ENCODE measurements at regions not wholly inside any gene's neighbourhood (a gene's known extent, or its start where the extent isn't known, plus 50 kb on each side); places are given as distances from the start of the nearest gene placed in this dataset.

DNA sequence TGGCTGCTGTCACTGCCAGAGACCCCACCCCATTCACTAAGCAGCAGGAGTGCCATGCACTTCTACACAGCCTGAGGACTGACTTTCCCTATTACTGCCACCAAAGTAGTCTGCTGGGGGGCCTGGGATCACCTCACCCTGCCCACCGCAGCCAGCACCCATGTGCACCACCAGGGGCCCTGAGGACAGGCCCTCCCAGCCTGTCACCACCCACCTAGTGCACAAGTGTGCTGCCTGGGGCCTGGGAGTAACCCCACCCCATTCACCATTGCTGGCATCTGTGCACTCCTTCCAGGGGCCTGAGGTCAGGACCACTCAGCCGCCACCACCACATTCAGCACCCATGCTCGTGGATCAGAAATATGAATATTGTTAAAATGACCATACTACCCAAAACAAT lies 247.8 kb upstream of the NCKAP5 start:
- peaks cover 9% of the 10 kb centered on the region for H3K4me1 Mint-ChIP-seq (ENCODE audit: insufficient read depth, unreplicated experiment)
- H3K27me3 Mint-ChIP-seq (ENCODE audit: insufficient read depth, unreplicated experiment): peaks cover 15% of the 10 kb centered on the region
- no TSS peak for BruUV-seq (replicated peaks)
- TF ChIP-seq, protein P1, sequence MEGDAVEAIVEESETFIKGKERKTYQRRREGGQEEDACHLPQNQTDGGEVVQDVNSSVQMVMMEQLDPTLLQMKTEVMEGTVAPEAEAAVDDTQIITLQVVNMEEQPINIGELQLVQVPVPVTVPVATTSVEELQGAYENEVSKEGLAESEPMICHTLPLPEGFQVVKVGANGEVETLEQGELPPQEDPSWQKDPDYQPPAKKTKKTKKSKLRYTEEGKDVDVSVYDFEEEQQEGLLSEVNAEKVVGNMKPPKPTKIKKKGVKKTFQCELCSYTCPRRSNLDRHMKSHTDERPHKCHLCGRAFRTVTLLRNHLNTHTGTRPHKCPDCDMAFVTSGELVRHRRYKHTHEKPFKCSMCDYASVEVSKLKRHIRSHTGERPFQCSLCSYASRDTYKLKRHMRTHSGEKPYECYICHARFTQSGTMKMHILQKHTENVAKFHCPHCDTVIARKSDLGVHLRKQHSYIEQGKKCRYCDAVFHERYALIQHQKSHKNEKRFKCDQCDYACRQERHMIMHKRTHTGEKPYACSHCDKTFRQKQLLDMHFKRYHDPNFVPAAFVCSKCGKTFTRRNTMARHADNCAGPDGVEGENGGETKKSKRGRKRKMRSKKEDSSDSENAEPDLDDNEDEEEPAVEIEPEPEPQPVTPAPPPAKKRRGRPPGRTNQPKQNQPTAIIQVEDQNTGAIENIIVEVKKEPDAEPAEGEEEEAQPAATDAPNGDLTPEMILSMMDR (IDR thresholded peaks at IDR 0.05; ENCODE audit: unreplicated experiment): no peak
- ChIA-PET POLR2A (no interaction called here), CTCF (no interaction called here)
- peaks cover 13% of the 10 kb centered on the region for H3K9me3 Mint-ChIP-seq (ENCODE audit: unreplicated experiment)
- intact Hi-C loops (cut with micrococcal nuclease): no loop called here
- H3K27ac Mint-ChIP-seq (ENCODE audit: low read depth, unreplicated experiment): no peak overlapping the region
- H3K36me3 Mint-ChIP-seq (ENCODE audit: insufficient read depth, unreplicated experiment): no peaks in the 10 kb centered on the region
- no peak overlapping the region for H3K4me3 Mint-ChIP-seq (ENCODE audit: unreplicated experiment)
- DNase-seq (ENCODE audit: unreplicated experiment): no peak

DNA sequence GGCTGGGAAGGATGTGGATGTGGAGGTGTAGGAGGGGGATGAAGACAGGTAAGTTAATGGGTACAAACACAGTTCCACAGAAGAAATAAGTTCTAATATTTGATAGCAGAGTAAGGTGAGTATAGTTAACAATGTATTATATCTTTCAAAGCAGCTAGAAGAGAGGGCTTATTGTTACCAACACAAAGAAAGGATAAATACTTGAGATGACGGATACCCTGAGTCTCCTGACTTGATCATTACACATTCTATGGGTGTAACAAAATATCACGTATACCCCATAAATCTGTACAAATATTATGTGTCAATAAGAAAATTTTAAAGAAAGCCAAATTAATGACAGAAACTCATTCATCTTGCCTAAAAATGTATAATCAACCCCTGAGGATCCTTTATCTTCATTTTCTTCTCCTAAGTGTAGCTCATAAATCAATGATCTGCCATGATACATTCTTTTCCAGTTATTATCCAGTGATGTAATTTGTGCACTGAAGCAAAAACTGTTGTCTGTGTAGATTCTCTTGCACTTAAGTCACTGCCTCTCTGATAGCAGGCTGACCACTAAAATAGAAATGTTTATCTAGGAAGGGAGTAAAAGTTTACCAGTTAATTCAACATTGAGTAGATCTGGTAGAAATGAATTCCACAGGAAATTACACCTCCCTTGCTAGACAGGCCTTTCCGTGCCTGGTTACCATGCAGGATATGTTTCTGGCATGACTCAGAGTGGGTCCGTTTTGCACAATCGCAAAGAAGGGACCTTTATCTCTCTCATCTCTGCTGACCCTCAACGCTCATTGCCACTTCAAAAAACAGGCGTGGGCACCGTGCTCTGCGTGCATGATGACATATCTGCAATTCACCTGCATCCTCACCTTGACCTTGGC lies 249.7 kb upstream of the NCKAP5 start:
- peaks cover 13% of the 10 kb centered on the region for H3K4me1 Mint-ChIP-seq (ENCODE audit: insufficient read depth, unreplicated experiment)
- BruUV-seq (replicated peaks): no TSS peak
- H3K27me3 Mint-ChIP-seq (ENCODE audit: insufficient read depth, unreplicated experiment): no peaks in the 10 kb centered on the region
- POLR2A ChIA-PET: no interaction called here
- intact Hi-C loops (cut with micrococcal nuclease): no loop called here
- TF ChIP-seq, protein P1 (IDR thresholded peaks at IDR 0.05; ENCODE audit: unreplicated experiment): no peak
- peak; percentile 57 for DNase-seq (ENCODE audit: unreplicated experiment)
- CTCF ChIA-PET: interaction anchor here (0.6 kb wide), 1 partner anchor 10 kb away, joined by 3 read pairs; no protein-coding TSS in a partner anchor
- H3K9me3 Mint-ChIP-seq (ENCODE audit: unreplicated experiment): no peaks in the 10 kb centered on the region
- no peak overlapping the region for H3K4me3 Mint-ChIP-seq (ENCODE audit: unreplicated experiment)
- no peak overlapping the region for H3K27ac Mint-ChIP-seq (ENCODE audit: low read depth, unreplicated experiment)
- H3K36me3 Mint-ChIP-seq (ENCODE audit: insufficient read depth, unreplicated experiment): no peaks in the 10 kb centered on the region

DNA sequence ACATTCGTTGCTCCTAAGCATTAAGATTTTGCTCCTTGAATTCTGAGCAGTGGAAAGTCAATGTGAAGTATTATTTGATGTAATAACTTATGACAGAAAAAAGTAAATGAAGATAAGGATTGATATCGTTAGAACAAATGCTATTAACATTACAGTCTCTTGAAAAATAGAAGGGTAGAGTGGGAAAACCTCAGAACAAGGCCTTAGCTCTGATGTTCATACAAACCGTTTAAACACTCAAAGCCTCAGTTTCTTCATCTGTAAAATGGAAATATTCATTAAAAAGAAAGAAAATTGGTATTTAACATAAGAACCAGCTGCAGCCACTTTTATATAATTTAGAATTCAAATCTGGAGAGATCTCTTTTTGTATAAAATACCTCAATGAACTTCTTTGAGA lies 250.4 kb upstream of the NCKAP5 start:
- Mint-ChIP-seq H3K4me3 (ENCODE audit: unreplicated experiment) (no peak overlapping the region), H3K36me3 (ENCODE audit: insufficient read depth, unreplicated experiment) (no peaks in the 10 kb centered on the region), H3K27ac (ENCODE audit: low read depth, unreplicated experiment) (no peak overlapping the region), H3K27me3 (ENCODE audit: insufficient read depth, unreplicated experiment) (no peaks in the 10 kb centered on the region), H3K4me1 (ENCODE audit: insufficient read depth, unreplicated experiment) (peaks cover 13% of the 10 kb centered on the region), H3K9me3 (ENCODE audit: unreplicated experiment) (no peaks in the 10 kb centered on the region)
- BruUV-seq (replicated peaks): no TSS peak
- CTCF ChIA-PET: no interaction called here
- POLR2A ChIA-PET: no interaction called here
- intact Hi-C loops (cut with micrococcal nuclease): no loop called here
- DNase-seq (ENCODE audit: unreplicated experiment): no peak
- TF ChIP-seq, protein P1 (IDR thresholded peaks at IDR 0.05; ENCODE audit: unreplicated experiment): no peak

DNA sequence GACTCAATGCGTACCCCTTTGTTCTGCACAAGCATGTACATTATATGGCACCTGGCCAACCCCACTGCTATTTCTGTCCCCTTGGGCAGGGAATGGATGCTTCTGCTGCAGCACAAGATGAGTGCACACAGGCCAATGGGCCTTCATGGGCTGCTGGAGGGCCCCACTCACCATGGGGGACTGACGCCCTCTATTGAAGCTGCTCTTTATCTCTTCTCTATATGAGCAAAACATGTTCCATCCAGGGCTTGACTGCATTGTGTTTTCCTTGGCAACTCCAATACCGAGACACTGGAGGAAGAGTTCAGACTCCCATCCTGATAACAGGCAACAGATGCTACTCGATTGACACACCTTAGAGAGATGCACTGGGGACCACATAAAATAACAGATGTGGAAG lies 251.6 kb upstream of the NCKAP5 start:
- intact Hi-C loops (cut with micrococcal nuclease): no loop called here
- H3K9me3 Mint-ChIP-seq (ENCODE audit: unreplicated experiment): no peaks in the 10 kb centered on the region
- H3K27ac Mint-ChIP-seq (ENCODE audit: low read depth, unreplicated experiment): no peak overlapping the region
- no peak for DNase-seq (ENCODE audit: unreplicated experiment)
- no peak overlapping the region for H3K4me3 Mint-ChIP-seq (ENCODE audit: unreplicated experiment)
- ChIA-PET CTCF (no interaction called here), POLR2A (no interaction called here)
- peaks cover 13% of the 10 kb centered on the region for H3K4me1 Mint-ChIP-seq (ENCODE audit: insufficient read depth, unreplicated experiment)
- H3K27me3 Mint-ChIP-seq (ENCODE audit: insufficient read depth, unreplicated experiment): no peaks in the 10 kb centered on the region
- H3K36me3 Mint-ChIP-seq (ENCODE audit: insufficient read depth, unreplicated experiment): no peaks in the 10 kb centered on the region
- TF ChIP-seq, protein P1 (IDR thresholded peaks at IDR 0.05; ENCODE audit: unreplicated experiment): no peak
- no TSS peak for BruUV-seq (replicated peaks)
